Left lobe of liver (tissue), 2 donors: ENCODE measurements at regions not wholly inside any gene's neighbourhood (a gene's known extent, or its start where the extent isn't known, plus 50 kb on each side); places are given as distances from the start of the nearest gene placed in this dataset.

Experiments
- ATAC-seq: fragments of 200-7000 bp; cut with Tn5 transposase; one replicate; pipeline ENCODE4 v1.9.1; 2020; ENCODE audit warnings: mild to moderate bottlenecking, moderate library complexity
- DNase-seq: peaks from one replicate; pipeline ENCODE4 v3.0.0-alpha.2; 2020; ENCODE audit warnings: low spot score
- donor health status: DM: no; HTN: no; CAD: no; lungs with moderate emphysema.
- donor health status: DM: no; HTN: yes; CAD: no.

- ATAC-seq (no peak), DNase-seq (no peak)
Measured at GRCh38 chr17:13316657-13317056, 285.1 kb downstream of the HS3ST3A1 start.

- ATAC-seq, result no peak
- no peak for DNase-seq
Measured at GRCh38 chr17:13311306-13311705, 290.4 kb downstream of the HS3ST3A1 start.

GRCh38 chr17:13310858-13311257 is 290.9 kb downstream of the HS3ST3A1 start:
- DNase-seq (no peak), ATAC-seq (no peak)

GRCh38 chr17:13306310-13306962 is 288.6 kb upstream of the ELAC2 start:
- DNase-seq, result no peak
- ATAC-seq, result peak; percentile 32

- DNase-seq (no peak), ATAC-seq (no peak)
Measured at GRCh38 chr17:13302983-13303382, 285.2 kb upstream of the ELAC2 start.

GRCh38 chr17:13302419-13302818 is 284.6 kb upstream of the ELAC2 start:
- no peak for DNase-seq
- ATAC-seq, result no peak

- no peak for DNase-seq
- ATAC-seq, result no peak
Measured at GRCh38 chr17:13297183-13297582, 279.4 kb upstream of the ELAC2 start.

- ATAC-seq (no peak), DNase-seq (no peak)
Measured at GRCh38 chr17:13293421-13293820, 275.6 kb upstream of the ELAC2 start.

GRCh38 chr17:13292291-13292690 is 274.5 kb upstream of the ELAC2 start:
- no peak for ATAC-seq
- no peak for DNase-seq

GRCh38 chr17:13288248-13288647 is 270.4 kb upstream of the ELAC2 start:
- DNase-seq (no peak), ATAC-seq (no peak)

GRCh38 chr17:13287226-13287625 is 269.4 kb upstream of the ELAC2 start:
- ATAC-seq (no peak), DNase-seq (no peak)

- no peak for DNase-seq
- no peak for ATAC-seq
Measured at GRCh38 chr17:13283606-13284005, 265.8 kb upstream of the ELAC2 start.

GRCh38 chr17:13281626-13282025 is 263.8 kb upstream of the ELAC2 start:
- ATAC-seq (no peak), DNase-seq (no peak)

GRCh38 chr17:13273806-13274205 is 256.0 kb upstream of the ELAC2 start:
- ATAC-seq (no peak), DNase-seq (no peak)

- ATAC-seq (no peak), DNase-seq (no peak)
Measured at GRCh38 chr17:13272296-13272695, 254.5 kb upstream of the ELAC2 start.

GRCh38 chr17:13268791-13269595 is 251.2 kb upstream of the ELAC2 start:
- ATAC-seq (no peak), DNase-seq (no peak)

- ATAC-seq, result no peak
- DNase-seq, result no peak
Measured at GRCh38 chr17:13266606-13267005, 248.8 kb upstream of the ELAC2 start.

GRCh38 chr17:13265311-13265710 is 247.5 kb upstream of the ELAC2 start:
- no peak for DNase-seq
- no peak for ATAC-seq

- DNase-seq, result no peak
- ATAC-seq, result no peak
Measured at GRCh38 chr17:13263746-13264145, 245.9 kb upstream of the ELAC2 start.

GRCh38 chr17:13256545-13256944 is 238.7 kb upstream of the ELAC2 start:
- DNase-seq, result no peak
- ATAC-seq, result no peak

- ATAC-seq (no peak), DNase-seq (no peak)
Measured at GRCh38 chr17:13253733-13254410, 236.0 kb upstream of the ELAC2 start.

GRCh38 chr17:13244513-13244912 is 226.7 kb upstream of the ELAC2 start:
- no peak for DNase-seq
- ATAC-seq, result no peak
